Esophagus muscularis mucosa (tissue), 3 donors: ENCODE measurements at regions not wholly inside any gene's neighbourhood (a gene's known extent, or its start where the extent isn't known, plus 50 kb on each side); places are given as distances from the start of the nearest gene placed in this dataset.

Experiments used
- POLR2A ChIP-seq: fragments of 450-650 bp; IDR thresholded peaks from one replicate; pipeline ENCODE4 v1.6.1; 2017; ENCODE audit warnings: antibody characterized with exemption, moderate library complexity, mild to moderate bottlenecking, low read depth
- TF ChIP-seq, protein P1 (sequence below), 3 experiments: fragments of 200-600 bp in 2 of 3; fragments of 450-650 bp in 1 of 3; sonication (generic) in 2 of 3; IDR thresholded peaks; one replicate each; pipeline ENCODE4 v1.5.1; 2017 to 2019; ENCODE audit warnings: antibody characterized with exemption in 3 of 3, mild to moderate bottlenecking in 2 of 3, moderate library complexity in 1 of 3

DNA sequence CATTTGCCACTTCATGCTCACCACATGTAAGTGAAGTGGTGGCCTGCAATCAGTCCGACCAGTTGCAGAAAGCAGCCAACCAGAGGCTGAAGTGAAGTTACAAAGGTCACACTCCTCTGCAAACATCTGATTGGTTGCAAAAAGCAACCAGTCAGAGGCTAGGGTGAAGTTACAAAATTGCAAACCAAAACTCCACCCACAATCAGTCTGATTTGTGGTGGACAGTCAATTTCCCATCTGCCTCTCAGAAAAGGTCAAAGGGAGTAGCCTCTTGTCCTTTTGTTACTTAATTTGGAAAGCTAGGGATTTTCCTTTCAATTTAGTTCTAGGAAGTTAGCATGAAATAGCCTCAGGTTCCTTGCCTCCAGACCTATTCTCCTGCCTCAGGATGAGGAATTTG is 185.0 kb downstream of the UXS1 start:
- no peak for TF ChIP-seq POLR2A
- TF ChIP-seq, protein P1, sequence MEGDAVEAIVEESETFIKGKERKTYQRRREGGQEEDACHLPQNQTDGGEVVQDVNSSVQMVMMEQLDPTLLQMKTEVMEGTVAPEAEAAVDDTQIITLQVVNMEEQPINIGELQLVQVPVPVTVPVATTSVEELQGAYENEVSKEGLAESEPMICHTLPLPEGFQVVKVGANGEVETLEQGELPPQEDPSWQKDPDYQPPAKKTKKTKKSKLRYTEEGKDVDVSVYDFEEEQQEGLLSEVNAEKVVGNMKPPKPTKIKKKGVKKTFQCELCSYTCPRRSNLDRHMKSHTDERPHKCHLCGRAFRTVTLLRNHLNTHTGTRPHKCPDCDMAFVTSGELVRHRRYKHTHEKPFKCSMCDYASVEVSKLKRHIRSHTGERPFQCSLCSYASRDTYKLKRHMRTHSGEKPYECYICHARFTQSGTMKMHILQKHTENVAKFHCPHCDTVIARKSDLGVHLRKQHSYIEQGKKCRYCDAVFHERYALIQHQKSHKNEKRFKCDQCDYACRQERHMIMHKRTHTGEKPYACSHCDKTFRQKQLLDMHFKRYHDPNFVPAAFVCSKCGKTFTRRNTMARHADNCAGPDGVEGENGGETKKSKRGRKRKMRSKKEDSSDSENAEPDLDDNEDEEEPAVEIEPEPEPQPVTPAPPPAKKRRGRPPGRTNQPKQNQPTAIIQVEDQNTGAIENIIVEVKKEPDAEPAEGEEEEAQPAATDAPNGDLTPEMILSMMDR (IDR thresholded peaks at IDR 0.05) = no peak
